ENCODE measurements at regions not wholly inside any gene's neighbourhood (a gene's known extent, or its start where the extent isn't known, plus 50 kb on each side); places are given as distances from the start of the nearest gene placed in this dataset.

GRCh38 chr15:92327033-92327432 lies 66.6 kb upstream of the ST8SIA2 start:
- Mint-ChIP-seq H3K36me3 (ENCODE audit: low read depth) (no peaks in the 10 kb centered on the region), H3K9me3 (peaks cover 5% of the 10 kb centered on the region), H3K27ac (no peak overlapping the region), H3K27me3 (ENCODE audit: low read depth, poor library complexity) (peaks cover 13% of the 10 kb centered on the region), H3K4me1 (peaks cover 17% of the 10 kb centered on the region), H3K4me3 (no peak overlapping the region)
- no peak for DNase-seq
- TF ChIP-seq CTCF (IDR thresholded peaks at IDR 0.05) = no peak

GRCh38 chr15:92328207-92328606 lies 65.5 kb upstream of the ST8SIA2 start:
- no peak for TF ChIP-seq CTCF (IDR thresholded peaks at IDR 0.05)
- H3K36me3 Mint-ChIP-seq (ENCODE audit: low read depth) = no peaks in the 10 kb centered on the region
- DNase-seq = no peak
- H3K27ac Mint-ChIP-seq = no peak overlapping the region
- H3K9me3 Mint-ChIP-seq = peaks cover 13% of the 10 kb centered on the region
- no peak overlapping the region for H3K4me3 Mint-ChIP-seq
- H3K27me3 Mint-ChIP-seq (ENCODE audit: low read depth, poor library complexity) = peaks cover 13% of the 10 kb centered on the region
- H3K4me1 Mint-ChIP-seq = peaks cover 17% of the 10 kb centered on the region

GRCh38 chr15:92332125-92332899 lies 61.4 kb upstream of the ST8SIA2 start:
- no peaks in the 10 kb centered on the region for H3K36me3 Mint-ChIP-seq (ENCODE audit: low read depth)
- H3K27me3 Mint-ChIP-seq (ENCODE audit: low read depth, poor library complexity) = peaks cover 15% of the 10 kb centered on the region
- DNase-seq = no peak
- H3K4me1 Mint-ChIP-seq = peaks cover 5% of the 10 kb centered on the region
- H3K27ac Mint-ChIP-seq = no peak overlapping the region
- TF ChIP-seq CTCF (IDR thresholded peaks at IDR 0.05) = no peak
- no peak overlapping the region for H3K4me3 Mint-ChIP-seq
- H3K9me3 Mint-ChIP-seq = peaks cover 16% of the 10 kb centered on the region

- DNase-seq = no peak
- Mint-ChIP-seq H3K9me3 (peaks cover 16% of the 10 kb centered on the region), H3K4me3 (no peak overlapping the region), H3K36me3 (ENCODE audit: low read depth) (no peaks in the 10 kb centered on the region), H3K27me3 (ENCODE audit: low read depth, poor library complexity) (peaks cover 18% of the 10 kb centered on the region), H3K4me1 (no peaks in the 10 kb centered on the region), H3K27ac (no peak overlapping the region)
- TF ChIP-seq CTCF (IDR thresholded peaks at IDR 0.05) = no peak
Observed at GRCh38 chr15:92333709-92334108, 60.0 kb upstream of the ST8SIA2 start.

- no peak for DNase-seq
- Mint-ChIP-seq H3K27me3 (ENCODE audit: low read depth, poor library complexity) (peaks cover 21% of the 10 kb centered on the region), H3K9me3 (peaks cover 16% of the 10 kb centered on the region), H3K4me1 (no peaks in the 10 kb centered on the region), H3K4me3 (no peak overlapping the region), H3K27ac (no peak overlapping the region), H3K36me3 (ENCODE audit: low read depth) (no peaks in the 10 kb centered on the region)
- no peak for TF ChIP-seq CTCF (IDR thresholded peaks at IDR 0.05)
Observed at GRCh38 chr15:92336419-92336987, 57.2 kb upstream of the ST8SIA2 start.

- Mint-ChIP-seq H3K27ac (no peak overlapping the region), H3K9me3 (no peaks in the 10 kb centered on the region), H3K4me3 (no peak overlapping the region), H3K27me3 (ENCODE audit: low read depth, poor library complexity) (peaks cover 36% of the 10 kb centered on the region), H3K4me1 (peaks cover 4% of the 10 kb centered on the region), H3K36me3 (ENCODE audit: low read depth) (no peaks in the 10 kb centered on the region)
- no peak for DNase-seq
- no peak for TF ChIP-seq CTCF (IDR thresholded peaks at IDR 0.05)
Observed at GRCh38 chr15:92339361-92339760, 54.3 kb upstream of the ST8SIA2 start.

Data from nephron progenitor cell (in vitro differentiated cells).